ENCODE measurements at regions not wholly inside any gene's neighbourhood (a gene's known extent, or its start where the extent isn't known, plus 50 kb on each side); places are given as distances from the start of the nearest gene placed in this dataset.
"Not testable (repeated sequence)": the region's sequence is repeated elsewhere in the genome, so short reads cannot be mapped to it uniquely, and the experiment has no call there.

GRCh38 chr11:79501707-79502106 is 60.9 kb upstream of the TENM4 start:
- DNase-seq (ENCODE audit: low read depth), result no peak

GRCh38 chr11:79499929-79500328 is 59.1 kb upstream of the TENM4 start:
- DNase-seq (ENCODE audit: low read depth), result not testable (repeated sequence)

- DNase-seq (ENCODE audit: low read depth), result no peak
Observed at GRCh38 chr11:79498667-79499066, 57.8 kb upstream of the TENM4 start.

- DNase-seq (ENCODE audit: low read depth), result peak; percentile 24
Observed at GRCh38 chr11:79493555-79494171, 52.8 kb upstream of the TENM4 start.

GRCh38 chr11:79492008-79492407 is 51.2 kb upstream of the TENM4 start:
- DNase-seq (ENCODE audit: low read depth), result no peak
